ENCODE measurements at regions not wholly inside any gene's neighbourhood (a gene's known extent, or its start where the extent isn't known, plus 50 kb on each side); places are given as distances from the start of the nearest gene placed in this dataset.

DNA sequence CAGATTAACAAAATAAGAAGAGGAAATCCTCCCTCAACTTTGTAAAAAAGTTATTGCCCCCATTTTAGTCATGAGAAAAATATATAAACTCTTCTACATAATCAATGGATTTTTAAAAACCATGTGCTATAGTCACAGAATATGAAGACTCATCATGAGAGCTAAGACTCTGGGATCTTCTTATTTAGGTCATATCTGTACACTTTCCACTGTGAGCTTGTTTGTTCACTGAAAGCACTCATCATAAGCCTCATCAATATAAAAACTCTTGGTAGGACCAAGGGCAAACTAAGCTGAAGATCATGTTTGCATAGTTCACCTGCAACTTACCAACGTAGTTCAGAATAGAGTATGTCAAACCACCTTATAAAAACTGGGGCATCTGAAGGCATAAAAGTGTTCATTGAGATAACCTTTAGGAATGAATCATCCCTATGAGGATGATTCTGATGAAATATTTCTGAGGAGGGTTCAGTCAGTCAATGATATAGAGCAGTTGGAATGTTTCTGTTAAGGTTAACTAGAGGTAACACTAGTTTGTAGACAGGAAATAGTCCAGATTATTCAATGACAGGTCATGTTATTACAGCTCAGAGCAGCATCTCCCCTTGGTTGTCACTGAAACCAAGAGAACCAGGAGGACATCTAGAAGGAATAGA is 289.9 kb upstream of the SMC2 start:
- TF ChIP-seq SRF (CRISPR knock-in tag; IDR thresholded peaks at IDR 0.05) = no peak
- TF ChIP-seq, protein P1, sequence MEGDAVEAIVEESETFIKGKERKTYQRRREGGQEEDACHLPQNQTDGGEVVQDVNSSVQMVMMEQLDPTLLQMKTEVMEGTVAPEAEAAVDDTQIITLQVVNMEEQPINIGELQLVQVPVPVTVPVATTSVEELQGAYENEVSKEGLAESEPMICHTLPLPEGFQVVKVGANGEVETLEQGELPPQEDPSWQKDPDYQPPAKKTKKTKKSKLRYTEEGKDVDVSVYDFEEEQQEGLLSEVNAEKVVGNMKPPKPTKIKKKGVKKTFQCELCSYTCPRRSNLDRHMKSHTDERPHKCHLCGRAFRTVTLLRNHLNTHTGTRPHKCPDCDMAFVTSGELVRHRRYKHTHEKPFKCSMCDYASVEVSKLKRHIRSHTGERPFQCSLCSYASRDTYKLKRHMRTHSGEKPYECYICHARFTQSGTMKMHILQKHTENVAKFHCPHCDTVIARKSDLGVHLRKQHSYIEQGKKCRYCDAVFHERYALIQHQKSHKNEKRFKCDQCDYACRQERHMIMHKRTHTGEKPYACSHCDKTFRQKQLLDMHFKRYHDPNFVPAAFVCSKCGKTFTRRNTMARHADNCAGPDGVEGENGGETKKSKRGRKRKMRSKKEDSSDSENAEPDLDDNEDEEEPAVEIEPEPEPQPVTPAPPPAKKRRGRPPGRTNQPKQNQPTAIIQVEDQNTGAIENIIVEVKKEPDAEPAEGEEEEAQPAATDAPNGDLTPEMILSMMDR (IDR thresholded peaks at IDR 0.05 in 2 of 3, conservative IDR thresholded peaks at IDR 0.05 in 1 of 3; ENCODE audit: insufficient read depth in 2 of 3, low read depth in 1 of 3, low read length in 3 of 3) = no peak
- no peak for TF ChIP-seq RAD21 (CRISPR knock-in tag; conservative IDR thresholded peaks at IDR 0.05 in 1 of 2, IDR thresholded peaks at IDR 0.05 in 1 of 2)
- TF ChIP-seq ZFP1 (CRISPR knock-in tag; IDR thresholded peaks at IDR 0.05) = no peak
- no peak for TF ChIP-seq POLR2A (conservative IDR thresholded peaks at IDR 0.05)
- TF ChIP-seq GABPA (tag; conservative IDR thresholded peaks at IDR 0.05; ENCODE audit: low read depth) = no peak
- no peak for TF ChIP-seq HNRNPUL1 (IDR thresholded peaks at IDR 0.05; ENCODE audit: low read length)
- TF ChIP-seq SMAD4 (CRISPR knock-in tag; conservative IDR thresholded peaks at IDR 0.05) = no peak
- no peak for TF ChIP-seq CBX3 (IDR thresholded peaks at IDR 0.05; ENCODE audit: borderline replicate concordance in 1 of 2, low read length in 2 of 2)
- no peak for TF ChIP-seq FOXM1 (IDR thresholded peaks at IDR 0.05; ENCODE audit: low read depth)
- TF ChIP-seq FOXM1 (CRISPR knock-in tag; IDR thresholded peaks at IDR 0.05; ENCODE audit: low read depth) = no peak
- TF ChIP-seq NR2C1 (IDR thresholded peaks at IDR 0.05) = no peak
- TF ChIP-seq NR2C1 (tag; IDR thresholded peaks at IDR 0.05) = no peak
- TF ChIP-seq, protein P2, sequence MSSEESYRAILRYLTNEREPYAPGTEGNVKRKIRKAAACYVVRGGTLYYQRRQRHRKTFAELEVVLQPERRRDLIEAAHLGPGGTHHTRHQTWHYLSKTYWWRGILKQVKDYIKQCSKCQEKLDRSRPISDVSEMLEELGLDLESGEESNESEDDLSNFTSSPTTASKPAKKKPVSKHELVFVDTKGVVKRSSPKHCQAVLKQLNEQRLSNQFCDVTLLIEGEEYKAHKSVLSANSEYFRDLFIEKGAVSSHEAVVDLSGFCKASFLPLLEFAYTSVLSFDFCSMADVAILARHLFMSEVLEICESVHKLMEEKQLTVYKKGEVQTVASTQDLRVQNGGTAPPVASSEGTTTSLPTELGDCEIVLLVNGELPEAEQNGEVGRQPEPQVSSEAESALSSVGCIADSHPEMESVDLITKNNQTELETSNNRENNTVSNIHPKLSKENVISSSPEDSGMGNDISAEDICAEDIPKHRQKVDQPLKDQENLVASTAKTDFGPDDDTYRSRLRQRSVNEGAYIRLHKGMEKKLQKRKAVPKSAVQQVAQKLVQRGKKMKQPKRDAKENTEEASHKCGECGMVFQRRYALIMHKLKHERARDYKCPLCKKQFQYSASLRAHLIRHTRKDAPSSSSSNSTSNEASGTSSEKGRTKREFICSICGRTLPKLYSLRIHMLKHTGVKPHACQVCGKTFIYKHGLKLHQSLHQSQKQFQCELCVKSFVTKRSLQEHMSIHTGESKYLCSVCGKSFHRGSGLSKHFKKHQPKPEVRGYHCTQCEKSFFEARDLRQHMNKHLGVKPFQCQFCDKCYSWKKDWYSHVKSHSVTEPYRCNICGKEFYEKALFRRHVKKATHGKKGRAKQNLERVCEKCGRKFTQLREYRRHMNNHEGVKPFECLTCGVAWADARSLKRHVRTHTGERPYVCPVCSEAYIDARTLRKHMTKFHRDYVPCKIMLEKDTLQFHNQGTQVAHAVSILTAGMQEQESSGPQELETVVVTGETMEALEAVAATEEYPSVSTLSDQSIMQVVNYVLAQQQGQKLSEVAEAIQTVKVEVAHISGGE (CRISPR knock-in tag; IDR thresholded peaks at IDR 0.05) = no peak
- TF ChIP-seq NCOA4 (IDR thresholded peaks at IDR 0.05; ENCODE audit: partially characterized antibody) = no peak
- TF ChIP-seq CHD4 (IDR thresholded peaks at IDR 0.05; ENCODE audit: insufficient read depth, insufficient replicate concordance, low read depth, low read length, poor library complexity, severe bottlenecking) = no peak
